Osteoblast (primary cell): ENCODE measurements at regions not wholly inside any gene's neighbourhood (a gene's known extent, or its start where the extent isn't known, plus 50 kb on each side); places are given as distances from the start of the nearest gene placed in this dataset.

Experiments
- DNase-seq: peaks from one replicate; pipeline ENCODE4 v3.0.0; 2011; ENCODE audit warnings: low spot score, mixed read lengths; ENCODE audit not compliant: insufficient read length; ENCODE audit errors: missing footprints
- H2AFZ ChIP-seq: 2 replicates; pipeline ENCODE4 v1.6.0; 2011; ENCODE audit warnings: mild to moderate bottlenecking, low read length
- H3K27ac ChIP-seq: 2 replicates; pipeline ENCODE4 v1.5.1; 2011; ENCODE audit warnings: mild to moderate bottlenecking, low read depth, low read length, moderate library complexity
- H3K27me3 ChIP-seq: 2 replicates; pipeline ENCODE4 v1.6.0; 2012; ENCODE audit warnings: mild to moderate bottlenecking, control low read depth, inconsistent platforms, low read length, moderate library complexity; ENCODE audit not compliant: insufficient read depth
- H3K36me3 ChIP-seq: 2 replicates; pipeline ENCODE4 v1.5.1; 2011; ENCODE audit warnings: mild to moderate bottlenecking, low read length, control low read depth, moderate library complexity; ENCODE audit not compliant: insufficient read depth
- H3K4me1 ChIP-seq: 2 replicates; pipeline ENCODE4 v1.5.1; 2011; ENCODE audit warnings: mild to moderate bottlenecking, low read length, control low read depth, moderate library complexity; ENCODE audit not compliant: insufficient read depth
- H3K4me2 ChIP-seq: 2 replicates; pipeline ENCODE4 v1.6.0; 2011; ENCODE audit warnings: mild to moderate bottlenecking, low read length; ENCODE audit not compliant: insufficient read depth
- H3K4me3 ChIP-seq: fragments of 200-600 bp; sonication (generic); 3 replicates; pipeline ENCODE4 v1.5.1; 2012; ENCODE audit warnings: mild to moderate bottlenecking, low read length, inconsistent platforms; ENCODE audit not compliant: insufficient read depth
- H3K79me2 ChIP-seq: 2 replicates; pipeline ENCODE4 v1.6.0; 2012; ENCODE audit warnings: mild to moderate bottlenecking, low read length, control low read depth, inconsistent platforms; ENCODE audit not compliant: insufficient read depth
- H3K9me3 ChIP-seq: 2 replicates; pipeline ENCODE4 v1.5.1; 2011; ENCODE audit warnings: low read depth, low read length, control low read depth
- H4K20me1 ChIP-seq: 2 replicates; pipeline ENCODE4 v1.6.0; 2012; ENCODE audit warnings: mild to moderate bottlenecking, low read length, control low read depth; ENCODE audit not compliant: insufficient read depth
- CTCF ChIP-seq: IDR thresholded peaks from 2 replicates; pipeline ENCODE4 v1.5.1; 2011; ENCODE audit warnings: mild to moderate bottlenecking, low read depth, low read length, moderate library complexity; ENCODE audit errors: extremely low read depth

GRCh38 chr17:69854225-69854780 is 220.7 kb upstream of the KCNJ16 start:
- Histone ChIP-seq H3K36me3 (no peaks in the 10 kb centered on the region), H4K20me1 (no peaks in the 10 kb centered on the region), H3K79me2 (no peaks in the 10 kb centered on the region), H3K4me2 (no peak overlapping the region), H3K4me3 (no peak overlapping the region), H3K9me3 (no peaks in the 10 kb centered on the region), H3K4me1 (peaks cover 8% of the 10 kb centered on the region), H2AFZ (no peak overlapping the region), H3K27ac (no peak overlapping the region), H3K27me3 (no peaks in the 10 kb centered on the region)
- DNase-seq, result peak; percentile 34
- no peak for TF ChIP-seq CTCF

GRCh38 chr17:69856946-69857345 is 218.1 kb upstream of the KCNJ16 start:
- Histone ChIP-seq H3K4me1 (peaks cover 8% of the 10 kb centered on the region), H3K27ac (no peak overlapping the region), H3K36me3 (no peaks in the 10 kb centered on the region), H3K4me3 (no peak overlapping the region), H4K20me1 (no peaks in the 10 kb centered on the region), H3K79me2 (no peaks in the 10 kb centered on the region), H2AFZ (no peak overlapping the region), H3K27me3 (no peaks in the 10 kb centered on the region), H3K4me2 (no peak overlapping the region), H3K9me3 (no peaks in the 10 kb centered on the region)
- TF ChIP-seq CTCF, result no peak
- peak; percentile 22 for DNase-seq

- no peaks in the 10 kb centered on the region for H3K79me2 ChIP-seq
- TF ChIP-seq CTCF, result no peak
- peak overlapping the region; percentile 10 for H3K27ac ChIP-seq
- no peak overlapping the region for H2AFZ ChIP-seq
- no peak overlapping the region for H3K4me3 ChIP-seq
- no peak overlapping the region for H3K4me2 ChIP-seq
- peaks cover 8% of the 10 kb centered on the region for H3K4me1 ChIP-seq
- no peaks in the 10 kb centered on the region for H3K27me3 ChIP-seq
- peak; percentile 37 for DNase-seq
- no peaks in the 10 kb centered on the region for H3K36me3 ChIP-seq
- no peaks in the 10 kb centered on the region for H3K9me3 ChIP-seq
- H4K20me1 ChIP-seq, result no peaks in the 10 kb centered on the region
Observed at GRCh38 chr17:69857412-69857835, 217.6 kb upstream of the KCNJ16 start.

GRCh38 chr17:69858460-69858859 is 216.6 kb upstream of the KCNJ16 start:
- DNase-seq, result no peak
- Histone ChIP-seq H3K27me3 (no peaks in the 10 kb centered on the region), H2AFZ (no peak overlapping the region)

More at GRCh38 chr17:69858460-69858859, 216.6 kb upstream of the KCNJ16 start:
- no peak overlapping the region for H3K4me2 ChIP-seq
- H3K4me1 ChIP-seq, result peaks cover 5% of the 10 kb centered on the region
- no peak for TF ChIP-seq CTCF
- H3K9me3 ChIP-seq, result no peaks in the 10 kb centered on the region
- H3K36me3 ChIP-seq, result no peaks in the 10 kb centered on the region
- H3K79me2 ChIP-seq, result no peaks in the 10 kb centered on the region
- no peaks in the 10 kb centered on the region for H4K20me1 ChIP-seq
- no peak overlapping the region for H3K27ac ChIP-seq
- no peak overlapping the region for H3K4me3 ChIP-seq
